ELF-1 (cell line): ENCODE measurements at regions not wholly inside any gene's neighbourhood (a gene's known extent, or its start where the extent isn't known, plus 50 kb on each side); places are given as distances from the start of the nearest gene placed in this dataset.
"Not testable (repeated sequence)": the region's sequence is repeated elsewhere in the genome, so short reads cannot be mapped to it uniquely, and the experiment has no call there.

ENCODE experiments used
- DNase-seq: peaks from one replicate; pipeline ENCODE4 v3.0.0-alpha.2; 2016; ENCODE audit warnings: low read depth, low spot score

GRCh38 chr9:75754080-75754479 is 136.4 kb upstream of the PCSK5 start:
- no peak for DNase-seq

- DNase-seq = no peak
Measured at GRCh38 chr9:75775166-75775565, 115.3 kb upstream of the PCSK5 start.

GRCh38 chr9:75775966-75776691 is 114.3 kb upstream of the PCSK5 start:
- no peak for DNase-seq

- DNase-seq = no peak
Measured at GRCh38 chr9:75780185-75780584, 110.3 kb upstream of the PCSK5 start.

- DNase-seq = no peak
Measured at GRCh38 chr9:75788006-75788634, 102.4 kb upstream of the PCSK5 start.

- DNase-seq = no peak
Measured at GRCh38 chr9:75797085-75797580, 93.3 kb upstream of the PCSK5 start.

- no peak for DNase-seq
Measured at GRCh38 chr9:75798505-75798904, 92.0 kb upstream of the PCSK5 start.

GRCh38 chr9:75803130-75803529 is 87.3 kb upstream of the PCSK5 start:
- no peak for DNase-seq

GRCh38 chr9:75810063-75810462 is 80.4 kb upstream of the PCSK5 start:
- DNase-seq = no peak

GRCh38 chr9:75811692-75812091 is 78.8 kb upstream of the PCSK5 start:
- DNase-seq = no peak

GRCh38 chr9:75812141-75812540 is 78.3 kb upstream of the PCSK5 start:
- no peak for DNase-seq

GRCh38 chr9:75814667-75815066 is 75.8 kb upstream of the PCSK5 start:
- no peak for DNase-seq

GRCh38 chr9:75820471-75821115 is 69.9 kb upstream of the PCSK5 start:
- DNase-seq = not testable (repeated sequence)

- DNase-seq = no peak
Measured at GRCh38 chr9:75823151-75823550, 67.3 kb upstream of the PCSK5 start.

- no peak for DNase-seq
Measured at GRCh38 chr9:75824816-75825568, 65.5 kb upstream of the PCSK5 start.

- DNase-seq = no peak
Measured at GRCh38 chr9:75826314-75826713, 64.2 kb upstream of the PCSK5 start.

- no peak for DNase-seq
Measured at GRCh38 chr9:75830303-75830702, 60.2 kb upstream of the PCSK5 start.

- DNase-seq = no peak
Measured at GRCh38 chr9:75833778-75834177, 56.7 kb upstream of the PCSK5 start.

GRCh38 chr9:75834878-75835277 is 55.6 kb upstream of the PCSK5 start:
- no peak for DNase-seq
